B cell (primary cell): ENCODE measurements at regions not wholly inside any gene's neighbourhood (a gene's known extent, or its start where the extent isn't known, plus 50 kb on each side); places are given as distances from the start of the nearest gene placed in this dataset.

Experiments used
- ATAC-seq: fragments of 200-7000 bp; cut with Tn5 transposase; one replicate; pipeline ENCODE4 v1.10.0; 2021; ENCODE audit warnings: low read depth, mild to moderate bottlenecking, moderate number of reproducible peaks, moderate library complexity
- CTCF ChIA-PET: fragments of 350-600 bp; sonication (Branson Sonifier 250); formaldehyde crosslinking; loops from one replicate; lab custom pipeline; 2021; ENCODE audit warnings: antibody characterized with exemption, inconsistent platforms; lab: Charles Lee
- POLR2A ChIA-PET: fragments of 350-600 bp; sonication (Branson Sonifier 250); formaldehyde crosslinking; loops from one replicate; lab custom pipeline; 2021; ENCODE audit warnings: antibody characterized with exemption; lab: Charles Lee
- DNase-seq: peaks from one replicate; pipeline ENCODE4 v3.0.0; 2013
- H2AFZ ChIP-seq: 2 replicates; pipeline ENCODE4 v1.6.1; 2012; ENCODE audit warnings: mild to moderate bottlenecking, low read depth, low read length; ENCODE audit not compliant: insufficient read depth, poor library complexity, severe bottlenecking
- H3K27ac ChIP-seq, 2 donors: 1 replicate in 1 of 2; 2 replicates in 1 of 2; pipeline ENCODE4 v1.5.1; 2012 to 2013; ENCODE audit warnings: low read length in 2 of 2, mild to moderate bottlenecking in 2 of 2, moderate library complexity in 1 of 2
- H3K27me3 ChIP-seq, 4 experiments: fragments of 200-600 bp in 1 of 4; sonication (generic) in 1 of 4; replicated peaks in 1 of 4; 1 replicate in 2 of 4; 2 replicates in 2 of 4; pipeline versions ENCODE4 v1.6.1 to v1.7.0; 2013 to 2016; ENCODE audit warnings: low read length in 3 of 4, mild to moderate bottlenecking in 2 of 4, mixed read lengths in 1 of 4, moderate library complexity in 1 of 4; ENCODE audit not compliant: insufficient read depth in 4 of 4, control insufficient read depth in 3 of 4; ENCODE audit errors: control extremely low read depth in 1 of 4
- H3K36me3 ChIP-seq, 2 experiments: replicated peaks in 1 of 2; 1 replicate in 1 of 2; 2 replicates in 1 of 2; pipeline versions ENCODE4 v1.6.1 to v1.7.1; 2013; ENCODE audit warnings: low read length in 1 of 2; ENCODE audit not compliant: insufficient read depth in 2 of 2, control insufficient read depth in 1 of 2; ENCODE audit errors: control extremely low read depth in 1 of 2, extremely low read depth in 1 of 2
- H3K4me1 ChIP-seq, 2 donors: fragments of 200-600 bp in 1 of 2; sonication (generic) in 1 of 2; 1 replicate in 1 of 2; 2 replicates in 1 of 2; pipeline versions ENCODE4 v1.5.1 to v1.6.1; 2013 to 2017; ENCODE audit warnings: low read length in 2 of 2; ENCODE audit not compliant: control insufficient read depth in 2 of 2, insufficient read depth in 2 of 2
- H3K4me2 ChIP-seq: replicated peaks from 2 replicates; pipeline ENCODE3; 2012; ENCODE audit warnings: mild to moderate bottlenecking, low read depth, low read length; ENCODE audit not compliant: poor library complexity, severe bottlenecking
- H3K4me3 ChIP-seq, 5 experiments: fragments of 200-600 bp in 1 of 5; sonication (generic) in 1 of 5; 1 replicate in 3 of 5; 2 replicates in 2 of 5; pipeline versions ENCODE4 v1.5.1 to v1.7.0; 2011 to 2016; ENCODE audit warnings: low read length in 4 of 5, mild to moderate bottlenecking in 4 of 5, low read depth in 2 of 5, control low read depth in 1 of 5, moderate library complexity in 1 of 5; ENCODE audit not compliant: insufficient read depth in 1 of 5; ENCODE audit errors: control extremely low read depth in 1 of 5, extremely low read depth in 1 of 5
- H3K79me2 ChIP-seq: fragments of 200-600 bp; sonication (generic); one replicate; pipeline ENCODE4 v1.6.0; 2016; ENCODE audit warnings: low read length; ENCODE audit not compliant: control insufficient read depth, insufficient read depth
- H3K9ac ChIP-seq: fragments of 200-600 bp; sonication (generic); 2 replicates; pipeline ENCODE4 v1.6.1; 2017; ENCODE audit warnings: mild to moderate bottlenecking, low read length, moderate library complexity
- H3K9me3 ChIP-seq, 3 donors: one replicate each; pipeline versions ENCODE4 v1.6.1 to v1.7.1; 2013; ENCODE audit warnings: low read length in 2 of 3; ENCODE audit not compliant: control insufficient read depth in 2 of 3, insufficient read depth in 1 of 3; ENCODE audit errors: control extremely low read depth in 1 of 3
- H4K20me1 ChIP-seq: 2 replicates; pipeline ENCODE4 v1.6.0; 2012; ENCODE audit warnings: mild to moderate bottlenecking, low read length; ENCODE audit not compliant: insufficient read depth, control insufficient read depth, poor library complexity, severe bottlenecking
- H3K27ac Mint-ChIP-seq: one replicate; pipeline ENCODE4 v1.8.0; 2021; ENCODE audit warnings: mixed read lengths
- H3K27me3 Mint-ChIP-seq: one replicate; pipeline ENCODE4 v1.8.0; 2021; ENCODE audit warnings: mixed read lengths
- H3K4me1 Mint-ChIP-seq: one replicate; pipeline ENCODE4 v1.8.0; 2021; ENCODE audit warnings: mixed read lengths
- H3K4me3 Mint-ChIP-seq: one replicate; pipeline ENCODE4 v1.8.0; 2021; ENCODE audit warnings: mixed read lengths
- H3K9me3 Mint-ChIP-seq: one replicate; pipeline ENCODE4 v1.8.0; 2022; ENCODE audit warnings: mixed read lengths; ENCODE audit not compliant: insufficient read depth
- EZH2 ChIP-seq: IDR thresholded peaks from 2 replicates; pipeline ENCODE4 v1.6.1; 2012; ENCODE audit warnings: borderline replicate concordance, low read depth, mild to moderate bottlenecking, moderate library complexity, low read length; ENCODE audit not compliant: insufficient read depth, poor library complexity, severe bottlenecking
- WGBS: methylation state at CpG from one replicate; pipeline ENCODE4 v1.1.5; 2013; ENCODE audit warnings: missing lambda C conversion rate; ENCODE audit not compliant: insufficient coverage; 5-methylcytosine and 5-hydroxymethylcytosine counted together
- intact Hi-C: fragments of 100-400 bp; cut with micrococcal nuclease; formaldehyde crosslinking; loops from one replicate; pipeline ENCODE4 v1.10.0; 2022
- TF ChIP-seq, protein P1 (sequence below): fragments of 200-600 bp; IDR thresholded peaks from one replicate; pipeline ENCODE4 v1.8.0; 2022; ENCODE audit warnings: antibody characterized with exemption, mild to moderate bottlenecking

DNA sequence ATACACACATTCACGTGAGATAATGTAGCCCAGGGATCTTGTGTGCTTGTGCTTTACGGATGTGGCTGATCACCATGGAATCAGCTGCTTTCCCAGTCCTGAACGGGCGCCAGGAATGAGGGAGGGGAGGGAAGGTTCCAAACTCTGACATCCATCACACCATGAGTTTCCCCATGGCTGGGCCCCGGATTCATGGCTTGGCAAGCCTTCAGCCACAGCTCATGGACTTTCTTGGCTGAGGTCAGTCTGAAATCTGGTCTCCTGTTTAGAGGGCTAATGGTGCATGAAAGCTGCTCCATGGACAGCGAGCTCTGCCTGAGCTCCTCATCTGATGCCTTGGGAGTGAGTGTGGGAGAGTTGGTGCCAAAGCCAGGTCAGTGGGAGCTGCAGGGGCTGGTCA lies 767.6 kb upstream of the EEF2KMT start:
- Histone ChIP-seq H3K27me3 (no peaks in the 10 kb centered on the region), H4K20me1 (no peaks in the 10 kb centered on the region), H3K9ac (no peak overlapping the region), H3K79me2 (no peaks in the 10 kb centered on the region), H3K27ac (no peak overlapping the region), H3K4me2 (no peak overlapping the region), H3K4me1 (no peaks in the 10 kb centered on the region), H3K4me3 (no peak overlapping the region), H3K36me3 (no peaks in the 10 kb centered on the region), H2AFZ (no peak overlapping the region), H3K9me3 (peaks cover 0 to 13% (median 0%) of the 10 kb centered on the region in 3 donors)
- no peaks in the 10 kb centered on the region for H3K4me1 Mint-ChIP-seq
- H3K27me3 Mint-ChIP-seq, result no peaks in the 10 kb centered on the region
- ChIA-PET CTCF (no interaction called here), POLR2A (no interaction called here)
- no peak overlapping the region for H3K27ac Mint-ChIP-seq
- no peaks in the 10 kb centered on the region for H3K9me3 Mint-ChIP-seq
- intact Hi-C loops, result no loop called here
- TF ChIP-seq EZH2, result no peak
- TF ChIP-seq, protein P1, sequence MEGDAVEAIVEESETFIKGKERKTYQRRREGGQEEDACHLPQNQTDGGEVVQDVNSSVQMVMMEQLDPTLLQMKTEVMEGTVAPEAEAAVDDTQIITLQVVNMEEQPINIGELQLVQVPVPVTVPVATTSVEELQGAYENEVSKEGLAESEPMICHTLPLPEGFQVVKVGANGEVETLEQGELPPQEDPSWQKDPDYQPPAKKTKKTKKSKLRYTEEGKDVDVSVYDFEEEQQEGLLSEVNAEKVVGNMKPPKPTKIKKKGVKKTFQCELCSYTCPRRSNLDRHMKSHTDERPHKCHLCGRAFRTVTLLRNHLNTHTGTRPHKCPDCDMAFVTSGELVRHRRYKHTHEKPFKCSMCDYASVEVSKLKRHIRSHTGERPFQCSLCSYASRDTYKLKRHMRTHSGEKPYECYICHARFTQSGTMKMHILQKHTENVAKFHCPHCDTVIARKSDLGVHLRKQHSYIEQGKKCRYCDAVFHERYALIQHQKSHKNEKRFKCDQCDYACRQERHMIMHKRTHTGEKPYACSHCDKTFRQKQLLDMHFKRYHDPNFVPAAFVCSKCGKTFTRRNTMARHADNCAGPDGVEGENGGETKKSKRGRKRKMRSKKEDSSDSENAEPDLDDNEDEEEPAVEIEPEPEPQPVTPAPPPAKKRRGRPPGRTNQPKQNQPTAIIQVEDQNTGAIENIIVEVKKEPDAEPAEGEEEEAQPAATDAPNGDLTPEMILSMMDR, result no peak
- no peak overlapping the region for H3K4me3 Mint-ChIP-seq
- ATAC-seq (no peak), DNase-seq (no peak)
- 73% methylated on average over 1 of the region's 6 CpGs for WGBS

DNA sequence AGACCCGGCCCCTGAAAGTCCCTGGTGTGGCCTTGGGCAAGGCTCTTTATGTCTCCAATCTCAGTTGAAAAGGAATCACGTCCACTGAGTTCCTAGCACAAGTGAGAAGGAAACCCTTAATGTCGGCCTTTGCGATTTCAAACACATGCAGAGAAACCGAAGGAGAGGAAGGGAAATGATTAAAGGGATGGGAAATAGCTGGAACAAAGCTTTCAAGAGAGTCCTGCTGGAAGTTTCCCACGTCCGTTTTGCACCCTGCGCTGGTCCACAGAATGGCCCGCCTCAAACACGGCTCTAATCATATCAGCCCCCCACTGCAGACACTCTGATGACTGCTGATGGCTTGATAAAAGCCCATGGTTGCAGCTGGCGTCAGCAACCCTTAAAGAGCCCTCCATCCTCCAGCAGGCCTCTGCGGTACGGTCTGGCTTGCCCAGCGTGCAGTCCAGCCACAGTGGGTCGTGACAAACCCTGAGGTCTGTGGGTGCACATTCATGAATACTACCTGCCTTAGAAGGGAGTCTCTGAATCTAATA lies 765.5 kb upstream of the EEF2KMT start:
- no peak for ATAC-seq

More for the DNA sequence above, 765.5 kb upstream of the EEF2KMT start:
- Histone ChIP-seq H3K4me3 (no peak overlapping the region), H3K9ac (no peak overlapping the region), H3K4me1 (no peaks in the 10 kb centered on the region), H3K27me3 (no peaks in the 10 kb centered on the region), H3K36me3 (no peaks in the 10 kb centered on the region), H3K4me2 (no peak overlapping the region), H3K27ac (no peak overlapping the region), H3K79me2 (no peaks in the 10 kb centered on the region), H2AFZ (no peak overlapping the region), H4K20me1 (no peaks in the 10 kb centered on the region), H3K9me3 (peaks cover 0 to 16% (median 0%) of the 10 kb centered on the region in 3 donors)
- WGBS, result 61% methylated on average over 13 of the region's 15 CpGs
- ChIA-PET POLR2A (no interaction called here), CTCF (no interaction called here)
- no peak overlapping the region for H3K4me3 Mint-ChIP-seq
- no peaks in the 10 kb centered on the region for H3K4me1 Mint-ChIP-seq
- intact Hi-C loops, result no loop called here
- DNase-seq, result no peak
- H3K27ac Mint-ChIP-seq, result no peak overlapping the region
- no peak for TF ChIP-seq EZH2
- TF ChIP-seq, protein P1, result no peak
- no peaks in the 10 kb centered on the region for H3K27me3 Mint-ChIP-seq
- no peaks in the 10 kb centered on the region for H3K9me3 Mint-ChIP-seq
